ENCODE measurements at regions not wholly inside any gene's neighbourhood (a gene's known extent, or its start where the extent isn't known, plus 50 kb on each side); places are given as distances from the start of the nearest gene placed in this dataset.

DNA sequence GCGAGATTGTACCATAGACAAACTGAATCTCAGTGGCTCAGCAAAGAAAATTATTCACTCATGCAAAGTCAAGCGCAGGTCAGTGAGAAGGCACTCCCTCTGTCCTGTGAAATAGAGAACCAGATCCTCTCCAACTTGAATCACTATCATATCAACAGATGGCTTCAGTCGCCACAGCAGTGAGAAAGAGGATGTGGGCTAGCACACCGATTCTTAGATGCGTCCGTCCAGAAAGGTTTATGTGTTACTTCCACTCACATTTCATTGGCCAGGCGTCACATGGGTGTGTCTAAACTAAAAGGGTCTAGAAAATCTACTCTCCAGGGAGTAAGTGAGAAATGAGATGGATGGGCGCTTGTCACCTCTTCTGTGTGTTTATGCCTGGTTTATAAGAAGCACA lies 141.6 kb upstream of the KBTBD8 start:
- ChIA-PET POLR2A (ENCODE audit: partially characterized antibody) (no interaction called here), CTCF (ENCODE audit: partially characterized antibody) (interaction anchor here (1.0 to 3.6 kb wide), 2 partner anchors 11 to 479 kb away, joined by 3 to 27 read pairs; no protein-coding TSS in a partner anchor)
- Histone ChIP-seq H3K14ac (ENCODE audit: insufficient read length) (no peak overlapping the region), H3K23me2 (ENCODE audit: low read depth, low read length) (no peaks in the 10 kb centered on the region; the same call in 1 of the 2 replicates), H3K27me3 (replicated peaks in 1 of 4; ENCODE audit: control insufficient read depth in 3 of 4, extremely low read depth in 1 of 4, insufficient read depth in 3 of 4, low read length in 3 of 4) (no peaks in the 10 kb centered on the region; a peak in 1 of 7 replicates), H3K4me3 (ENCODE audit: extremely low read depth in 1 of 4, insufficient read depth in 2 of 4, low read depth in 3 of 4, low read length in 4 of 4) (no peak overlapping the region), H3K18ac (ENCODE audit: extremely low read depth, low read length) (no peak overlapping the region), H2AFZ (ENCODE audit: low read length) (no peak overlapping the region), H2BK120ac (replicated peaks; ENCODE audit: low read depth, low read length) (no peak overlapping the region), H4K5ac (ENCODE audit: insufficient read length, low read depth, low read length) (no peak overlapping the region), H3K79me2 (ENCODE audit: control insufficient read depth in 1 of 2, insufficient read depth in 2 of 2, low read length in 2 of 2) (no peaks in the 10 kb centered on the region), H3K23ac (ENCODE audit: insufficient read length) (no peak overlapping the region), H4K91ac (replicated peaks; ENCODE audit: insufficient read length, low read length) (no peak overlapping the region), H3K27ac (ENCODE audit: low read depth, low read length) (no peak overlapping the region), H3K4ac (replicated peaks; ENCODE audit: insufficient read length, low read depth, low read length) (no peak overlapping the region), H3K4me2 (ENCODE audit: insufficient read depth in 1 of 2, low read depth in 2 of 2, low read length in 2 of 2) (no peak overlapping the region), H3K56ac (replicated peaks; ENCODE audit: insufficient read length, low read depth, low read length) (no peak overlapping the region), H2BK15ac (ENCODE audit: low read length) (no peak overlapping the region), H3K9me3 (ENCODE audit: insufficient read depth in 2 of 2, low read depth in 1 of 2, low read length in 1 of 2) (no peaks in the 10 kb centered on the region), H3K4me1 (replicated peaks in 1 of 4; ENCODE audit: control insufficient read depth in 3 of 4, insufficient read depth in 4 of 4, low read length in 3 of 4) (peaks cover 0 to 4% (median under 1%) of the 10 kb centered on the region in 4 experiments; a peak in 2 of 7 replicates), H3K9ac (replicated peaks in 1 of 4; ENCODE audit: extremely low read depth in 1 of 4, low read depth in 3 of 4, low read length in 3 of 4) (no peak overlapping the region), H2BK20ac (ENCODE audit: low read length) (no peak overlapping the region), H4K20me1 (replicated peaks in 1 of 2; ENCODE audit: control insufficient read depth in 1 of 2, insufficient read depth in 2 of 2, low read length in 2 of 2) (no peaks in the 10 kb centered on the region), H2BK12ac (ENCODE audit: low read depth, low read length) (no peak overlapping the region), H3K36me3 (ENCODE audit: control insufficient read depth in 2 of 4, insufficient read depth in 4 of 4, low read length in 3 of 4) (no peaks in the 10 kb centered on the region), H2AK5ac (ENCODE audit: low read depth, low read length) (no peak overlapping the region), H4K8ac (ENCODE audit: extremely low read depth, insufficient read depth, low read length) (no peak overlapping the region), H3K79me1 (ENCODE audit: low read depth, low read length) (no peaks in the 10 kb centered on the region), H2BK5ac (ENCODE audit: low read depth, low read length) (no peak overlapping the region)
- WGBS, 2 experiments (ENCODE audit: extremely low coverage in 1 of 2, insufficient coverage in 1 of 2, insufficient read length in 1 of 2, insufficient replicate concordance in 2 of 2, low coverage in 1 of 2, low lambda C conversion rate in 2 of 2, missing lambda C conversion rate in 1 of 2) = 88% methylated on average over 8 of the region's 8 CpGs; no CpG with 5 or more reads in 1 of the 2 experiments
- no peak for DNase-seq (ENCODE audit: low read depth in 1 of 2, low spot score in 2 of 2)
- FAIRE-seq = no peak
- TF ChIP-seq, protein P1, sequence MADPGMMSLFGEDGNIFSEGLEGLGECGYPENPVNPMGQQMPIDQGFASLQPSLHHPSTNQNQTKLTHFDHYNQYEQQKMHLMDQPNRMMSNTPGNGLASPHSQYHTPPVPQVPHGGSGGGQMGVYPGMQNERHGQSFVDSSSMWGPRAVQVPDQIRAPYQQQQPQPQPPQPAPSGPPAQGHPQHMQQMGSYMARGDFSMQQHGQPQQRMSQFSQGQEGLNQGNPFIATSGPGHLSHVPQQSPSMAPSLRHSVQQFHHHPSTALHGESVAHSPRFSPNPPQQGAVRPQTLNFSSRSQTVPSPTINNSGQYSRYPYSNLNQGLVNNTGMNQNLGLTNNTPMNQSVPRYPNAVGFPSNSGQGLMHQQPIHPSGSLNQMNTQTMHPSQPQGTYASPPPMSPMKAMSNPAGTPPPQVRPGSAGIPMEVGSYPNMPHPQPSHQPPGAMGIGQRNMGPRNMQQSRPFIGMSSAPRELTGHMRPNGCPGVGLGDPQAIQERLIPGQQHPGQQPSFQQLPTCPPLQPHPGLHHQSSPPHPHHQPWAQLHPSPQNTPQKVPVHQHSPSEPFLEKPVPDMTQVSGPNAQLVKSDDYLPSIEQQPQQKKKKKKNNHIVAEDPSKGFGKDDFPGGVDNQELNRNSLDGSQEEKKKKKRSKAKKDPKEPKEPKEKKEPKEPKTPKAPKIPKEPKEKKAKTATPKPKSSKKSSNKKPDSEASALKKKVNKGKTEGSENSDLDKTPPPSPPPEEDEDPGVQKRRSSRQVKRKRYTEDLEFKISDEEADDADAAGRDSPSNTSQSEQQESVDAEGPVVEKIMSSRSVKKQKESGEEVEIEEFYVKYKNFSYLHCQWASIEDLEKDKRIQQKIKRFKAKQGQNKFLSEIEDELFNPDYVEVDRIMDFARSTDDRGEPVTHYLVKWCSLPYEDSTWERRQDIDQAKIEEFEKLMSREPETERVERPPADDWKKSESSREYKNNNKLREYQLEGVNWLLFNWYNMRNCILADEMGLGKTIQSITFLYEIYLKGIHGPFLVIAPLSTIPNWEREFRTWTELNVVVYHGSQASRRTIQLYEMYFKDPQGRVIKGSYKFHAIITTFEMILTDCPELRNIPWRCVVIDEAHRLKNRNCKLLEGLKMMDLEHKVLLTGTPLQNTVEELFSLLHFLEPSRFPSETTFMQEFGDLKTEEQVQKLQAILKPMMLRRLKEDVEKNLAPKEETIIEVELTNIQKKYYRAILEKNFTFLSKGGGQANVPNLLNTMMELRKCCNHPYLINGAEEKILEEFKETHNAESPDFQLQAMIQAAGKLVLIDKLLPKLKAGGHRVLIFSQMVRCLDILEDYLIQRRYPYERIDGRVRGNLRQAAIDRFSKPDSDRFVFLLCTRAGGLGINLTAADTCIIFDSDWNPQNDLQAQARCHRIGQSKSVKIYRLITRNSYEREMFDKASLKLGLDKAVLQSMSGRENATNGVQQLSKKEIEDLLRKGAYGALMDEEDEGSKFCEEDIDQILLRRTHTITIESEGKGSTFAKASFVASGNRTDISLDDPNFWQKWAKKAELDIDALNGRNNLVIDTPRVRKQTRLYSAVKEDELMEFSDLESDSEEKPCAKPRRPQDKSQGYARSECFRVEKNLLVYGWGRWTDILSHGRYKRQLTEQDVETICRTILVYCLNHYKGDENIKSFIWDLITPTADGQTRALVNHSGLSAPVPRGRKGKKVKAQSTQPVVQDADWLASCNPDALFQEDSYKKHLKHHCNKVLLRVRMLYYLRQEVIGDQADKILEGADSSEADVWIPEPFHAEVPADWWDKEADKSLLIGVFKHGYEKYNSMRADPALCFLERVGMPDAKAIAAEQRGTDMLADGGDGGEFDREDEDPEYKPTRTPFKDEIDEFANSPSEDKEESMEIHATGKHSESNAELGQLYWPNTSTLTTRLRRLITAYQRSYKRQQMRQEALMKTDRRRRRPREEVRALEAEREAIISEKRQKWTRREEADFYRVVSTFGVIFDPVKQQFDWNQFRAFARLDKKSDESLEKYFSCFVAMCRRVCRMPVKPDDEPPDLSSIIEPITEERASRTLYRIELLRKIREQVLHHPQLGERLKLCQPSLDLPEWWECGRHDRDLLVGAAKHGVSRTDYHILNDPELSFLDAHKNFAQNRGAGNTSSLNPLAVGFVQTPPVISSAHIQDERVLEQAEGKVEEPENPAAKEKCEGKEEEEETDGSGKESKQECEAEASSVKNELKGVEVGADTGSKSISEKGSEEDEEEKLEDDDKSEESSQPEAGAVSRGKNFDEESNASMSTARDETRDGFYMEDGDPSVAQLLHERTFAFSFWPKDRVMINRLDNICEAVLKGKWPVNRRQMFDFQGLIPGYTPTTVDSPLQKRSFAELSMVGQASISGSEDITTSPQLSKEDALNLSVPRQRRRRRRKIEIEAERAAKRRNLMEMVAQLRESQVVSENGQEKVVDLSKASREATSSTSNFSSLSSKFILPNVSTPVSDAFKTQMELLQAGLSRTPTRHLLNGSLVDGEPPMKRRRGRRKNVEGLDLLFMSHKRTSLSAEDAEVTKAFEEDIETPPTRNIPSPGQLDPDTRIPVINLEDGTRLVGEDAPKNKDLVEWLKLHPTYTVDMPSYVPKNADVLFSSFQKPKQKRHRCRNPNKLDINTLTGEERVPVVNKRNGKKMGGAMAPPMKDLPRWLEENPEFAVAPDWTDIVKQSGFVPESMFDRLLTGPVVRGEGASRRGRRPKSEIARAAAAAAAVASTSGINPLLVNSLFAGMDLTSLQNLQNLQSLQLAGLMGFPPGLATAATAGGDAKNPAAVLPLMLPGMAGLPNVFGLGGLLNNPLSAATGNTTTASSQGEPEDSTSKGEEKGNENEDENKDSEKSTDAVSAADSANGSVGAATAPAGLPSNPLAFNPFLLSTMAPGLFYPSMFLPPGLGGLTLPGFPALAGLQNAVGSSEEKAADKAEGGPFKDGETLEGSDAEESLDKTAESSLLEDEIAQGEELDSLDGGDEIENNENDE (IDR thresholded peaks at IDR 0.05; ENCODE audit: insufficient replicate concordance, low read length) = no peak

All from H1 (cell line).